ENCODE measurements at regions not wholly inside any gene's neighbourhood (a gene's known extent, or its start where the extent isn't known, plus 50 kb on each side); places are given as distances from the start of the nearest gene placed in this dataset.
A peak's percentile ranks its signal among the peaks of the same experiment; 100 is the strongest.
"Not testable (repeated sequence)": the region's sequence is repeated elsewhere in the genome, so short reads cannot be mapped to it uniquely, and the experiment has no call there.

- Histone ChIP-seq H3K27me3 (ENCODE audit: control insufficient read depth, insufficient read depth) (no peaks in the 10 kb centered on the region), H3K9me3 (ENCODE audit: control insufficient read depth, low read length) (no peaks in the 10 kb centered on the region), H3K27ac (ENCODE audit: low read length) (no peak overlapping the region), H3K4me3 (ENCODE audit: low read length) (no peak overlapping the region), H3K4me1 (ENCODE audit: control insufficient read depth, insufficient read depth, low read length) (no peaks in the 10 kb centered on the region)
- intact Hi-C loops (cut with DNase I) = no loop called here
- DNase-seq (no peak), ATAC-seq (no peak)
- 61% methylated on average over 4 of the region's 4 CpGs for whole genome bisulfite sequencing
These were observed 69.8 kb upstream of the TRABD2B start for GRCh38 chr1:48066936-48067335.

- 91% methylated on average over 5 of the region's 5 CpGs for WGBS
- not testable (repeated sequence) for H3K4me3 ChIP-seq (ENCODE audit: low read length); H3K9me3 ChIP-seq (ENCODE audit: control insufficient read depth, low read length); H3K27ac ChIP-seq (ENCODE audit: low read length); DNase-seq; H3K27me3 ChIP-seq (ENCODE audit: control insufficient read depth, insufficient read depth); H3K4me1 ChIP-seq (ENCODE audit: control insufficient read depth, insufficient read depth, low read length); ATAC-seq
- intact Hi-C loops (cut with DNase I) = loop anchor here in 2 of 4 donors (5.0 kb wide), 2 partner anchors 67 to 327 kb away; partner anchors contain the start of gene TRABD2B (in 2 of the 2)
These were observed 67.5 kb upstream of the TRABD2B start for GRCh38 chr1:48064693-48065092.

- intact Hi-C loops (cut with DNase I) = loop anchor here in 2 of 4 donors (5.0 kb wide), 2 partner anchors 65 to 325 kb away; partner anchors contain the start of gene TRABD2B (in 2 of the 2)
- H3K4me3 ChIP-seq (ENCODE audit: low read length) = no peak overlapping the region
- DNase-seq (no peak), ATAC-seq (no peak)
- no peaks in the 10 kb centered on the region for H3K27me3 ChIP-seq (ENCODE audit: control insufficient read depth, insufficient read depth)
- no peaks in the 10 kb centered on the region for H3K4me1 ChIP-seq (ENCODE audit: control insufficient read depth, insufficient read depth, low read length)
- H3K27ac ChIP-seq (ENCODE audit: low read length) = no peak overlapping the region
- 21% methylated on average over 1 of the region's 1 CpG for whole genome bisulfite sequencing
- H3K9me3 ChIP-seq (ENCODE audit: control insufficient read depth, low read length) = no peaks in the 10 kb centered on the region
These were observed 65.2 kb upstream of the TRABD2B start for GRCh38 chr1:48062353-48062752.

- Histone ChIP-seq H3K4me3 (ENCODE audit: low read length) (no peak overlapping the region), H3K27me3 (ENCODE audit: control insufficient read depth, insufficient read depth) (no peaks in the 10 kb centered on the region), H3K9me3 (ENCODE audit: control insufficient read depth, low read length) (no peaks in the 10 kb centered on the region), H3K27ac (ENCODE audit: low read length) (no peak overlapping the region), H3K4me1 (ENCODE audit: control insufficient read depth, insufficient read depth, low read length) (no peaks in the 10 kb centered on the region)
- intact Hi-C loops (cut with DNase I) = loop anchor here in 2 of 4 donors (5.0 kb wide), 2 partner anchors 64 to 324 kb away; partner anchors contain the start of gene TRABD2B (in 2 of the 2)
- peak in 2 of 3 donors; percentile 43 to 53 for DNase-seq
- peak; percentile 64 to 72 for ATAC-seq
- WGBS = 44% methylated on average over 3 of the region's 3 CpGs
These were observed 64.3 kb upstream of the TRABD2B start for GRCh38 chr1:48061162-48062136.

- no peak overlapping the region for H3K4me3 ChIP-seq (ENCODE audit: low read length)
- no peaks in the 10 kb centered on the region for H3K4me1 ChIP-seq (ENCODE audit: control insufficient read depth, insufficient read depth, low read length)
- ATAC-seq = no peak
- no peaks in the 10 kb centered on the region for H3K27me3 ChIP-seq (ENCODE audit: control insufficient read depth, insufficient read depth)
- H3K27ac ChIP-seq (ENCODE audit: low read length) = no peak overlapping the region
- no peaks in the 10 kb centered on the region for H3K9me3 ChIP-seq (ENCODE audit: control insufficient read depth, low read length)
- WGBS = 96% methylated on average over 1 of the region's 1 CpG
- DNase-seq = no peak
- intact Hi-C loops (cut with DNase I) = no loop called here
These were observed 62.1 kb upstream of the TRABD2B start for GRCh38 chr1:48059289-48059688.

- 82% methylated on average over 11 of the region's 11 CpGs for WGBS
- Histone ChIP-seq H3K27ac (ENCODE audit: low read length) (no peak overlapping the region), H3K4me1 (ENCODE audit: control insufficient read depth, insufficient read depth, low read length) (peaks cover 3% of the 10 kb centered on the region), H3K4me3 (ENCODE audit: low read length) (no peak overlapping the region), H3K9me3 (ENCODE audit: control insufficient read depth, low read length) (no peaks in the 10 kb centered on the region), H3K27me3 (ENCODE audit: control insufficient read depth, insufficient read depth) (no peaks in the 10 kb centered on the region)
- intact Hi-C loops (cut with DNase I) = no loop called here
- DNase-seq (no peak), ATAC-seq (no peak)
These were observed 61.2 kb upstream of the TRABD2B start for GRCh38 chr1:48058135-48059025.

GRCh38 chr1:48057249-48057648 lies 60.1 kb upstream of the TRABD2B start:
- Histone ChIP-seq H3K4me3 (ENCODE audit: low read length) (no peak overlapping the region), H3K9me3 (ENCODE audit: control insufficient read depth, low read length) (no peaks in the 10 kb centered on the region), H3K4me1 (ENCODE audit: control insufficient read depth, insufficient read depth, low read length) (peaks cover 4% of the 10 kb centered on the region), H3K27me3 (ENCODE audit: control insufficient read depth, insufficient read depth) (no peaks in the 10 kb centered on the region), H3K27ac (ENCODE audit: low read length) (no peak overlapping the region)
- intact Hi-C loops (cut with DNase I) = no loop called here
- 90% methylated on average over 2 of the region's 2 CpGs for WGBS
- no peak for ATAC-seq
- DNase-seq = no peak

- no peak for ATAC-seq
These were observed 58.9 kb upstream of the TRABD2B start for GRCh38 chr1:48055876-48056764.

GRCh38 chr1:48054232-48054631 lies 57.0 kb upstream of the TRABD2B start:
- Histone ChIP-seq H3K9me3 (ENCODE audit: control insufficient read depth, low read length) (no peaks in the 10 kb centered on the region), H3K27me3 (ENCODE audit: control insufficient read depth, insufficient read depth) (no peaks in the 10 kb centered on the region), H3K27ac (ENCODE audit: low read length) (no peak overlapping the region), H3K4me1 (ENCODE audit: control insufficient read depth, insufficient read depth, low read length) (peaks cover 8% of the 10 kb centered on the region), H3K4me3 (ENCODE audit: low read length) (no peak overlapping the region)
- DNase-seq (no peak), ATAC-seq (no peak)
- intact Hi-C loops (cut with DNase I) = loop anchor here in 1 of 4 donors (5.0 kb wide), 1 partner anchor 57 kb away; the partner anchor contains the start of gene TRABD2B

More at GRCh38 chr1:48055876-48056764, 58.9 kb upstream of the TRABD2B start:
- H3K27ac ChIP-seq (ENCODE audit: low read length) = no peak overlapping the region
- WGBS = 73% methylated on average over 9 of the region's 9 CpGs
- no peaks in the 10 kb centered on the region for H3K27me3 ChIP-seq (ENCODE audit: control insufficient read depth, insufficient read depth)
- intact Hi-C loops (cut with DNase I) = no loop called here
- no peaks in the 10 kb centered on the region for H3K9me3 ChIP-seq (ENCODE audit: control insufficient read depth, low read length)
- no peak overlapping the region for H3K4me3 ChIP-seq (ENCODE audit: low read length)
- H3K4me1 ChIP-seq (ENCODE audit: control insufficient read depth, insufficient read depth, low read length) = peaks cover 4% of the 10 kb centered on the region
- no peak for DNase-seq

- Histone ChIP-seq H3K27ac (ENCODE audit: low read length) (no peak overlapping the region), H3K4me3 (ENCODE audit: low read length) (no peak overlapping the region), H3K9me3 (ENCODE audit: control insufficient read depth, low read length) (no peaks in the 10 kb centered on the region), H3K4me1 (ENCODE audit: control insufficient read depth, insufficient read depth, low read length) (peaks cover 10% of the 10 kb centered on the region), H3K27me3 (ENCODE audit: control insufficient read depth, insufficient read depth) (no peaks in the 10 kb centered on the region)
- WGBS = 89% methylated on average over 1 of the region's 1 CpG
- ATAC-seq = no peak
- DNase-seq = no peak
- intact Hi-C loops (cut with DNase I) = loop anchor here in 1 of 4 donors (5.0 kb wide), 1 partner anchor 56 kb away; the partner anchor contains the start of gene TRABD2B
These were observed 55.7 kb upstream of the TRABD2B start for GRCh38 chr1:48052923-48053291.

Measured in right cardiac atrium (tissue), 5 donors.